Ishikawa (cell line): ENCODE measurements at regions not wholly inside any gene's neighbourhood (a gene's known extent, or its start where the extent isn't known, plus 50 kb on each side); places are given as distances from the start of the nearest gene placed in this dataset.

ENCODE experiments used
- CEBPB ChIP-seq: IDR thresholded peaks from 2 replicates; pipeline ENCODE4 v1.6.1; 2012
- CREB1 ChIP-seq: IDR thresholded peaks from 2 replicates; pipeline ENCODE4 v1.6.1; 2012; ENCODE audit warnings: low read depth
- EGR1 ChIP-seq: IDR thresholded peaks from 2 replicates; pipeline ENCODE4 v1.6.1; 2012
- EP300 ChIP-seq: IDR thresholded peaks from 2 replicates; pipeline ENCODE4 v1.6.1; 2012; ENCODE audit warnings: borderline replicate concordance
- FOXM1 ChIP-seq: IDR thresholded peaks from 2 replicates; pipeline ENCODE4 v1.6.1; 2012; ENCODE audit warnings: low read depth, borderline replicate concordance
- NFIC ChIP-seq: IDR thresholded peaks from 2 replicates; pipeline ENCODE4 v1.6.1; 2012
- RAD21 ChIP-seq: IDR thresholded peaks from 2 replicates; pipeline ENCODE4 v1.6.1; 2012; ENCODE audit warnings: low read depth
- TAF1 ChIP-seq: IDR thresholded peaks from 2 replicates; pipeline ENCODE4 v1.6.1; 2012; ENCODE audit warnings: low read depth, mild to moderate bottlenecking
- TCF12 ChIP-seq: IDR thresholded peaks from 2 replicates; pipeline ENCODE4 v1.6.1; 2012; ENCODE audit warnings: low read depth
- TEAD4 ChIP-seq: IDR thresholded peaks from 2 replicates; pipeline ENCODE4 v1.6.1; 2012
- YY1 ChIP-seq: IDR thresholded peaks from 2 replicates; pipeline ENCODE4 v1.6.1; 2012; ENCODE audit warnings: low read depth
- ZBTB7A ChIP-seq: IDR thresholded peaks from 2 replicates; pipeline ENCODE4 v1.6.1; 2012; ENCODE audit warnings: low read depth
- TF ChIP-seq, protein P1 (sequence below): IDR thresholded peaks from 2 replicates; pipeline ENCODE4 v1.6.1; 2012
- TF ChIP-seq, protein P2 (sequence below): IDR thresholded peaks from 2 replicates; pipeline ENCODE4 v1.6.1; 2012; ENCODE audit warnings: low read depth, mild to moderate bottlenecking
- TF ChIP-seq, protein P3 (sequence below): IDR thresholded peaks from 2 replicates; pipeline ENCODE4 v1.6.1; 2012

DNA sequence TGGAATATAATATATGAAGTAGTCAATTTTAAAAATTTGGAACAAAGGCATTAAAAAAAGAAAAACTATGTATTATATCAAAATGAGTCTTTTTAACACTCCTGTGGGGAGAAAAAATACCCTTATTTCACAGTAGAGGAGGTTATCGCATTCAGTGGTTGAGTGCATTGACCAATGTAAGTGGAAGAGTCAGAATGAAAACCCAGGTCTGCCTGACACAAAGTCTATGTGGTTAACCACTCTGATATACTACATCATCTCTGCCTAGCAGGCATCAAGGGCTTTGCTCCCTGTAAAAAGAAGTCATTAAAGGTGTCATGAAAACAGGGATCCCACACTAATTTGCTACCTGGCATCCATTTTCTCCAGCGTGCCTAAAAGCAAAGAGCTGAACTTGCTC lies 417.2 kb upstream of the C9orf72 start:
- TF ChIP-seq YY1 = no peak
- TF ChIP-seq NFIC = no peak
- TF ChIP-seq ZBTB7A = no peak
- TF ChIP-seq, protein P1, sequence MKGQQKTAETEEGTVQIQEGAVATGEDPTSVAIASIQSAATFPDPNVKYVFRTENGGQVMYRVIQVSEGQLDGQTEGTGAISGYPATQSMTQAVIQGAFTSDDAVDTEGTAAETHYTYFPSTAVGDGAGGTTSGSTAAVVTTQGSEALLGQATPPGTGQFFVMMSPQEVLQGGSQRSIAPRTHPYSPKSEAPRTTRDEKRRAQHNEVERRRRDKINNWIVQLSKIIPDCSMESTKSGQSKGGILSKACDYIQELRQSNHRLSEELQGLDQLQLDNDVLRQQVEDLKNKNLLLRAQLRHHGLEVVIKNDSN = no peak
- TF ChIP-seq, protein P2, sequence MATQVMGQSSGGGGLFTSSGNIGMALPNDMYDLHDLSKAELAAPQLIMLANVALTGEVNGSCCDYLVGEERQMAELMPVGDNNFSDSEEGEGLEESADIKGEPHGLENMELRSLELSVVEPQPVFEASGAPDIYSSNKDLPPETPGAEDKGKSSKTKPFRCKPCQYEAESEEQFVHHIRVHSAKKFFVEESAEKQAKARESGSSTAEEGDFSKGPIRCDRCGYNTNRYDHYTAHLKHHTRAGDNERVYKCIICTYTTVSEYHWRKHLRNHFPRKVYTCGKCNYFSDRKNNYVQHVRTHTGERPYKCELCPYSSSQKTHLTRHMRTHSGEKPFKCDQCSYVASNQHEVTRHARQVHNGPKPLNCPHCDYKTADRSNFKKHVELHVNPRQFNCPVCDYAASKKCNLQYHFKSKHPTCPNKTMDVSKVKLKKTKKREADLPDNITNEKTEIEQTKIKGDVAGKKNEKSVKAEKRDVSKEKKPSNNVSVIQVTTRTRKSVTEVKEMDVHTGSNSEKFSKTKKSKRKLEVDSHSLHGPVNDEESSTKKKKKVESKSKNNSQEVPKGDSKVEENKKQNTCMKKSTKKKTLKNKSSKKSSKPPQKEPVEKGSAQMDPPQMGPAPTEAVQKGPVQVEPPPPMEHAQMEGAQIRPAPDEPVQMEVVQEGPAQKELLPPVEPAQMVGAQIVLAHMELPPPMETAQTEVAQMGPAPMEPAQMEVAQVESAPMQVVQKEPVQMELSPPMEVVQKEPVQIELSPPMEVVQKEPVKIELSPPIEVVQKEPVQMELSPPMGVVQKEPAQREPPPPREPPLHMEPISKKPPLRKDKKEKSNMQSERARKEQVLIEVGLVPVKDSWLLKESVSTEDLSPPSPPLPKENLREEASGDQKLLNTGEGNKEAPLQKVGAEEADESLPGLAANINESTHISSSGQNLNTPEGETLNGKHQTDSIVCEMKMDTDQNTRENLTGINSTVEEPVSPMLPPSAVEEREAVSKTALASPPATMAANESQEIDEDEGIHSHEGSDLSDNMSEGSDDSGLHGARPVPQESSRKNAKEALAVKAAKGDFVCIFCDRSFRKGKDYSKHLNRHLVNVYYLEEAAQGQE = no peak
- TF ChIP-seq CREB1 = no peak
- no peak for TF ChIP-seq FOXM1
- no peak for TF ChIP-seq TAF1
- TF ChIP-seq CEBPB = no peak
- TF ChIP-seq, protein P3, sequence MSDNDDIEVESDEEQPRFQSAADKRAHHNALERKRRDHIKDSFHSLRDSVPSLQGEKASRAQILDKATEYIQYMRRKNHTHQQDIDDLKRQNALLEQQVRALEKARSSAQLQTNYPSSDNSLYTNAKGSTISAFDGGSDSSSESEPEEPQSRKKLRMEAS = no peak
- no peak for TF ChIP-seq RAD21
- TF ChIP-seq TEAD4 = no peak
- no peak for TF ChIP-seq EGR1
- TF ChIP-seq TCF12 = no peak
- no peak for TF ChIP-seq EP300

DNA sequence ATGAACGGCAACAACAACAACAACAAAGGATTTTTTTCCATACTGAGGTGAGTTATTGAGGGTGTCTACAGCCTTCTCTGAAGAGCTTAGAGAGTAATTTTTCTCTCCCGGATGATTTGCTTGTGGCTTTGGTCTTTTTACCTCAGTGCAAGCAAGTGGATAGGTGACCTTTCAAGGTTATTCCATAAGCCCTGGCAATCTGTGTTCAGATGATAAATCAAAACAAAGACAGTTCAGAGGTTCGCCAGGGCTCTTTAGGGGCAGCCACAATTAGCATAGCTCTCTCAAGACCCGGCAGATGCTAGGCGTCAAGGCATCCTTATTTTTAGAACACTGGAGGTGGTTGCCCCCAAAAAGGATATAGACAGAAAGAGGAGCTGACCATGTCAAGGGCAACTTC lies 417.9 kb upstream of the C9orf72 start:
- TF ChIP-seq ZBTB7A (no peak), NFIC (no peak), TAF1 (no peak), EGR1 (no peak), YY1 (no peak), TEAD4 (no peak), CEBPB (no peak), CREB1 (no peak), FOXM1 (no peak), RAD21 (no peak), EP300 (no peak), TCF12 (no peak)
- TF ChIP-seq, protein P1 = no peak
- TF ChIP-seq, protein P3 = no peak
- TF ChIP-seq, protein P2 = no peak

DNA sequence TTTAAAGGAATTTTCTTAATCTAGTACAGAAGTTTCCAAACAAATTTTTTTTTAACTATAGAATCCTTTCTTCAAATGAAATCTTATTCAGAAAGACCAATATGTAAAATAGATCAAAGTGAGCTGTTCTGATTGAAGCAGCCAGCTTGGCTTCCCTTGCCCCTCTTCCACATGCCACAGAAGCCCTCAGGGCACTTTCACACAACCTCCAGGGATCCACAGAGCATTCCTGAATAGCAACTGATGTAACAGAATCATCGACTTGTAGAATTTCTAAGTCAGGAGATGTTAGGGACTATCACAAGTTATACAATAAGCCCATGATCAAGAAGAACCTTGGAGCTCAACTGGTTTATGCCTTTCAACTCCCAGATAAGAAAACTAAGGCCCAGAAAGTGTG lies 427.8 kb upstream of the C9orf72 start:
- no peak for TF ChIP-seq ZBTB7A
- TF ChIP-seq, protein P2 = no peak
- TF ChIP-seq TEAD4 = no peak
- no peak for TF ChIP-seq YY1
- TF ChIP-seq EGR1 = no peak
- no peak for TF ChIP-seq FOXM1
- no peak for TF ChIP-seq TCF12
- TF ChIP-seq, protein P3 = no peak

DNA sequence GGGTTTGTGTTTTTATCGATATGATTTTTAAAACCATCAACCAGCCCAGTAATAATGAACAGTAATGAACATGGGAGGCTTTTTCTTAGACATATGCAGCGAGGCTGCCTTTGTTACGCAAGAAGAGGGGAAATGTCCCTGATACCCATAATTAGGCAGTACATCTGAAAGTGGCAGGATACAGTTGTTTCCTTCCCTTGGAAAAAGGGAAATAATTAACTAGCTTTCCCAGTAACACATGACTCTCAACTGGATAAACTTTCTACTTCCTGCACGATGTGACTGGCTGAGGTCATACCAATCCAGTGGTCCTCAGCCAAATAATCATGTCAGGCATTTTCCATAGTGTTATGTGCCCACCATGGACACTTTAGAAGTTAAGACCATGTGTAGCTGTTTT lies 431.6 kb upstream of the C9orf72 start:
- no peak for TF ChIP-seq EP300

DNA sequence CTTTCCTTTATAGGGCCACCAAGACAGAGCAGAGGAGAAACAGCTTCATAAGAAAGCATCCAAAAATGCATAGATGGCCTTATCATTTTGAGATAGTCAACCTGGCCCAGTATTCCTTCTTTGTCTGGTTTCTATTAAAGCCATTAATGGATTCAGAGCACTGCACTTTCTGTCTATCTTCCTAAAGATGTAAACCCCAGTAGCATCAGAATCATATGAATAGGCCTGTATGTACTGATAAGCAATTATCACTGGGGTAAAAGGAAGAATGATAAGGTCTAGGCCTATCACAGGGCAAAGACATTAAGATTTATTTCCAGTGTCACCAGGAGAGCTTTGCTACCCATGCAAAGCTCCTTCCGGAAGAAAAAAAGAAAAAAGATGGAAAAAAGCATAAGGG lies 432.5 kb upstream of the C9orf72 start:
- TF ChIP-seq CREB1 = no peak
- no peak for TF ChIP-seq ZBTB7A
- TF ChIP-seq TAF1 = no peak
- TF ChIP-seq, protein P3 = no peak
- no peak for TF ChIP-seq EP300
- no peak for TF ChIP-seq YY1
- TF ChIP-seq TEAD4 = no peak
- TF ChIP-seq RAD21 = no peak
- no peak for TF ChIP-seq EGR1
- TF ChIP-seq, protein P2 = no peak
